ENCODE measurements at regions not wholly inside any gene's neighbourhood (a gene's known extent, or its start where the extent isn't known, plus 50 kb on each side); places are given as distances from the start of the nearest gene placed in this dataset.

DNA sequence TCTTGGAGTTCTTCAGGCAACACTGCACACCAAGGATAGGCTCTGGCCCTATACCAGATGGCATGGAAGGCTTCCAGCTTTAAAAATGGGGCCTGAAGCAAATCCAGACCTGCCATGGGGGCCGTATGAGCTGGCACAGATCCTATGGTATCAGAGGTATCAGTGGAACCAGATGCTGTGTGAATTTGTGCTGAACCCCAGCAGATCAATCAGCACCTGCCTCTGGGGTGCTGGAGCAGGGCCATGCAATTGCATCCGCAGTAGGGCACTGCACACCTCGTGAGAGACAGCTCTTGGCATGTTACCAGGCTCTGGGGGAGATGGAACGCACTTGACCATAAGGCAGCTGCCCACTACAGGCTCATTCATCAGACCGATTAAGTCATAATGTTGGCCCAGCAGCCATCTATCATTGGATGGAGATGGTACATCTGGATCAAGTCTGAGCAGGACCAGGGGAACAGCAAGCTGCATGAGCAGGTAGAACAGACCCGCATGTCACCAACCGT lies 221.5 kb downstream of the MYLK4 start:
- ATAC-seq, result no peak
- Histone ChIP-seq H3K27ac (no peak overlapping the region), H3K27me3 (ENCODE audit: insufficient read depth in 3 of 3, low read length in 2 of 3) (peaks cover 0 to 3% (median 2%) of the 10 kb centered on the region in 3 donors), H3K4me3 (no peak overlapping the region), H3K9me3 (no peaks in the 10 kb centered on the region), H3K4me1 (no peaks in the 10 kb centered on the region), H3K36me3 (ENCODE audit: insufficient read depth in 1 of 2, low read depth in 1 of 2) (no peaks in the 10 kb centered on the region)
- TF ChIP-seq, protein P1, sequence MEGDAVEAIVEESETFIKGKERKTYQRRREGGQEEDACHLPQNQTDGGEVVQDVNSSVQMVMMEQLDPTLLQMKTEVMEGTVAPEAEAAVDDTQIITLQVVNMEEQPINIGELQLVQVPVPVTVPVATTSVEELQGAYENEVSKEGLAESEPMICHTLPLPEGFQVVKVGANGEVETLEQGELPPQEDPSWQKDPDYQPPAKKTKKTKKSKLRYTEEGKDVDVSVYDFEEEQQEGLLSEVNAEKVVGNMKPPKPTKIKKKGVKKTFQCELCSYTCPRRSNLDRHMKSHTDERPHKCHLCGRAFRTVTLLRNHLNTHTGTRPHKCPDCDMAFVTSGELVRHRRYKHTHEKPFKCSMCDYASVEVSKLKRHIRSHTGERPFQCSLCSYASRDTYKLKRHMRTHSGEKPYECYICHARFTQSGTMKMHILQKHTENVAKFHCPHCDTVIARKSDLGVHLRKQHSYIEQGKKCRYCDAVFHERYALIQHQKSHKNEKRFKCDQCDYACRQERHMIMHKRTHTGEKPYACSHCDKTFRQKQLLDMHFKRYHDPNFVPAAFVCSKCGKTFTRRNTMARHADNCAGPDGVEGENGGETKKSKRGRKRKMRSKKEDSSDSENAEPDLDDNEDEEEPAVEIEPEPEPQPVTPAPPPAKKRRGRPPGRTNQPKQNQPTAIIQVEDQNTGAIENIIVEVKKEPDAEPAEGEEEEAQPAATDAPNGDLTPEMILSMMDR (IDR thresholded peaks at IDR 0.05), result no peak
- no peak for DNase-seq
- 40 to 50% (median 50%) methylated on average over 7 of the region's 7 CpGs for WGBS, 3 donors
- intact Hi-C loops (cut with DNase I), result no loop called here

DNA sequence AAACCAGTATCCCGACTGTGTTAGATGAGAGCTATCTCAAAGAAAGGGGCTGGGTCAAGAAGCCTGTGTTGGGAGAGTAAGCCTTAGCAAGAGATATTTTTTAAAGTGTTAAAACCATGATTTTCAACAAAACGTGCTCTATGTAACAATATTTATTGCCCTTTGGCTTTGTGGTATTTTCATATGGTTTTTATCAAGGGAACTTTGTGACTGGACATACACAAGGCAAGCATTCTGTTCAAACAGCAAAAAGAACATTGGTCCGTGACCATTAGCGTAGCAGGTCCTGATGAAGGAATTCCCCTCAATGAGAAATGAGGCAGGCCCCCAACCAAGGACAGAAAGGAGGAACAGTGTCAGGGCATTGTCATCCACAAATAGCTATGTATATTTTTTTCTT lies 222.6 kb downstream of the MYLK4 start:
- no peaks in the 10 kb centered on the region for H3K36me3 ChIP-seq (ENCODE audit: insufficient read depth in 1 of 2, low read depth in 1 of 2)
- no peak overlapping the region for H3K4me3 ChIP-seq
- intact Hi-C loops (cut with DNase I), result no loop called here
- H3K27ac ChIP-seq, result no peak overlapping the region
- no peaks in the 10 kb centered on the region for H3K4me1 ChIP-seq
- WGBS, 3 donors, result 66 to 83% (median 68%) methylated on average over 4 of the region's 4 CpGs
- TF ChIP-seq, protein P1 (IDR thresholded peaks at IDR 0.05), result no peak
- DNase-seq (no peak), ATAC-seq (no peak)
- no peaks in the 10 kb centered on the region for H3K9me3 ChIP-seq
- no peaks in the 10 kb centered on the region for H3K27me3 ChIP-seq (ENCODE audit: insufficient read depth in 3 of 3, low read length in 2 of 3)

DNA sequence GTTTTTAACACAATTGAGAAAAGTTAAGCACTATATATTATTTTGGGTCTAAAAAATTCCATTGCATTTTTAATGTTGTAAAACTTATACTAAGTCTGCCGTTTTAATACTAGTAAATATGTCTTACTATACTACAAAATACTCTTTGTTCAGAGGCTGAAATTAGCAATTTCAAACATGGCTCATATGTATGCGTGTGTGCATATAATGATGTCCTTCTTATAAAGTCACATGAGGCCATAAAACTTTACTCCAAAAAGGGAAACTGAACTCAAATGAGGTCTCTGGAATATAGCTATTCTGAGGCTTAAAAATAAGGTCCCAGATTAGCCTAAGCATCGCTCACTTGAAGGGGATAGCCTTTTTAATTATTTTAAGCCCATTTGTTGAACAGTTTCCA lies 224.0 kb downstream of the MYLK4 start:
- DNase-seq (no peak), ATAC-seq (no peak)
- 82 to 89% (median 82%) methylated on average over 3 of the region's 3 CpGs for WGBS, 3 donors
- H3K36me3 ChIP-seq (ENCODE audit: insufficient read depth in 1 of 2, low read depth in 1 of 2), result no peaks in the 10 kb centered on the region
- TF ChIP-seq, protein P1 (IDR thresholded peaks at IDR 0.05), result no peak
- intact Hi-C loops (cut with DNase I), result no loop called here
- H3K4me1 ChIP-seq, result no peaks in the 10 kb centered on the region
- H3K27ac ChIP-seq, result no peak overlapping the region
- H3K4me3 ChIP-seq, result no peak overlapping the region
- H3K9me3 ChIP-seq, result no peaks in the 10 kb centered on the region
- no peaks in the 10 kb centered on the region for H3K27me3 ChIP-seq (ENCODE audit: insufficient read depth in 3 of 3, low read length in 2 of 3)

DNA sequence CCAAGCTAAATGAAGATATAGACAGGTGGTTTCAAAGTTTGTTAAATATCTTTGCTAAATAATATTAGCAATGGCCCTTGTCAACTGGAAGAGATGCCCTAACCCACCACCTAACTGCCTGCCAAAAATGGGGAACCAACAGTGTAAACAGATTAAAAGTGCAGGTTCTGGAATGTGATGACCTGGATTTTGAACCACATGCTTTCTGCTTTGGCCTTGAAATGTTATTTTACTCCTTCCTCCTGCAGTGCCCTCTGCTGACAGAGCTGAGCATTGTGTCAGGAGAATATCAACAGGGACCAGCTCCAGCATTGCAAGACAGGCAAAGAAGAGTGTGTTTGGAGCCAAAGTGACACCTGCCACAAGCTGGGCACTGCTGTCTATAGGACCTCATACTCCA lies 226.6 kb downstream of the MYLK4 start:
- TF ChIP-seq, protein P1 (IDR thresholded peaks at IDR 0.05), result no peak
- H3K27me3 ChIP-seq (ENCODE audit: insufficient read depth in 3 of 3, low read length in 2 of 3), result no peaks in the 10 kb centered on the region
- H3K27ac ChIP-seq, result no peak overlapping the region
- H3K4me1 ChIP-seq, result no peaks in the 10 kb centered on the region
- no peak for DNase-seq
- no peaks in the 10 kb centered on the region for H3K36me3 ChIP-seq (ENCODE audit: insufficient read depth in 1 of 2, low read depth in 1 of 2)
- intact Hi-C loops (cut with DNase I), result no loop called here
- peaks cover 4% of the 10 kb centered on the region for H3K9me3 ChIP-seq
- no peak overlapping the region for H3K4me3 ChIP-seq
- ATAC-seq, result no peak

DNA sequence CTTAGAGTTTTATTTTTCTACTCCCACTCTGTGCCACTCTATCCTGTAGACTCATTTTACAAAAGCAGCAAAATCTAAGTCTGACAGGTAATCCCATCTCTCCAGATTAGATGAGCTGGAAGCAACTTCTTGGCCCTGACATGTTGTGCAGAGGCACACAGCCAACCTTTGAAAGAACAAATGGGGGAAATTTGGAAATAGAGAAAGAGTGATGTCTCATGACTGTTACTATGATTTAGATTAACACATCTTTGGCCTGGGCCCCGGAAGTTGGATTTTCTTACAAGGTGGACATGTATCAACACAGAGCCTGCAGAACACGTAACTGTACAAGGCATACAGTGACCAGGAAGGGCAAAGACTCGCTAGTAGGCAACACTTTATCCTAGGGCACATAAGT lies 227.7 kb downstream of the MYLK4 start:
- H3K27ac ChIP-seq, result no peak overlapping the region
- H3K9me3 ChIP-seq, result peaks cover 4% of the 10 kb centered on the region
- intact Hi-C loops (cut with DNase I), result no loop called here
- H3K36me3 ChIP-seq (ENCODE audit: insufficient read depth in 1 of 2, low read depth in 1 of 2), result no peaks in the 10 kb centered on the region
- 71 to 88% (median 81%) methylated on average over 3 of the region's 3 CpGs for WGBS, 3 donors
- DNase-seq, result no peak
- TF ChIP-seq, protein P1 (IDR thresholded peaks at IDR 0.05), result no peak
- no peak for ATAC-seq
- no peaks in the 10 kb centered on the region for H3K27me3 ChIP-seq (ENCODE audit: insufficient read depth in 3 of 3, low read length in 2 of 3)
- no peak overlapping the region for H3K4me3 ChIP-seq
- H3K4me1 ChIP-seq, result no peaks in the 10 kb centered on the region

Measured in psoas muscle (tissue), 7 donors.